Peyer's patch (tissue), 4 donors: ENCODE measurements at regions not wholly inside any gene's neighbourhood (a gene's known extent, or its start where the extent isn't known, plus 50 kb on each side); places are given as distances from the start of the nearest gene placed in this dataset.
"Not testable (repeated sequence)": the region's sequence is repeated elsewhere in the genome, so short reads cannot be mapped to it uniquely, and the experiment has no call there.

Source experiments
- CTCF ChIP-seq, 6 experiments: fragments of 450-650 bp in 4 of 6; fragments of 200-600 bp in 2 of 6; sonication (generic) in 1 of 6; IDR thresholded peaks; one replicate each; pipeline ENCODE4 v1.5.1; 2017 to 2019; ENCODE audit warnings: antibody characterized with exemption in 6 of 6, mild to moderate bottlenecking in 3 of 6, moderate library complexity in 1 of 6
- POLR2A ChIP-seq, 2 donors: fragments of 450-650 bp; IDR thresholded peaks; one replicate each; pipeline ENCODE4 v1.5.1; 2017; ENCODE audit warnings: antibody characterized with exemption in 2 of 2, mild to moderate bottlenecking in 2 of 2, moderate library complexity in 2 of 2

- TF ChIP-seq CTCF, POLR2A (IDR thresholded peaks at IDR 0.05): not testable (repeated sequence)
Observed at GRCh38 chr5:42868417-42868816, 56.7 kb upstream of the SELENOP start.
